ENCODE measurements at regions not wholly inside any gene's neighbourhood (a gene's known extent, or its start where the extent isn't known, plus 50 kb on each side); places are given as distances from the start of the nearest gene placed in this dataset.

GRCh38 chr12:91836264-91836663, 309.4 kb downstream of the BTG1 start:
- no peak for DNase-seq

- no peak for DNase-seq
Measured at GRCh38 chr12:91835693-91836092, 310.0 kb downstream of the BTG1 start.

GRCh38 chr12:91833780-91834359, 311.8 kb downstream of the BTG1 start:
- DNase-seq, result no peak

- no peak for DNase-seq
Measured at GRCh38 chr12:91825999-91826398, 319.6 kb downstream of the BTG1 start.

- DNase-seq, result no peak
Measured at GRCh38 chr12:91824991-91825390, 320.7 kb downstream of the BTG1 start.

GRCh38 chr12:91819132-91819447, 326.6 kb downstream of the BTG1 start:
- DNase-seq, result no peak

- DNase-seq, result no peak
Measured at GRCh38 chr12:91818227-91819131, 327.2 kb downstream of the BTG1 start.

GRCh38 chr12:91817517-91817916, 328.1 kb downstream of the BTG1 start:
- DNase-seq, result no peak

GRCh38 chr12:91813701-91814100, 331.9 kb downstream of the BTG1 start:
- peak; percentile 8 to 10 for DNase-seq

GRCh38 chr12:91811481-91812287, 334.0 kb downstream of the BTG1 start:
- DNase-seq, result peak; percentile 76 to 80

- DNase-seq, result no peak
Measured at GRCh38 chr12:91810531-91811451, 334.9 kb downstream of the BTG1 start.

GRCh38 chr12:91810077-91810476, 335.6 kb downstream of the BTG1 start:
- DNase-seq, result no peak

- DNase-seq, result no peak
Measured at GRCh38 chr12:91805031-91805430, 340.6 kb downstream of the BTG1 start.

- no peak for DNase-seq
Measured at GRCh38 chr12:91804533-91804932, 341.1 kb downstream of the BTG1 start.

- DNase-seq, result no peak
Measured at GRCh38 chr12:91801048-91801447, 344.6 kb downstream of the BTG1 start.

GRCh38 chr12:91793676-91794075, 352.0 kb downstream of the BTG1 start:
- DNase-seq, result no peak

- no peak for DNase-seq
Measured at GRCh38 chr12:91792597-91792996, 353.0 kb downstream of the BTG1 start.

GRCh38 chr12:91786499-91787272, 359.0 kb downstream of the BTG1 start:
- no peak for DNase-seq

- no peak for DNase-seq
Measured at GRCh38 chr12:91785655-91786498, 359.8 kb downstream of the BTG1 start.

- DNase-seq, result no peak
Measured at GRCh38 chr12:91781114-91781513, 364.5 kb downstream of the BTG1 start.

GRCh38 chr12:91778938-91779400, 366.7 kb downstream of the BTG1 start:
- peak; percentile 34 to 51 for DNase-seq
